HEK293 (cell line): ENCODE measurements at regions not wholly inside any gene's neighbourhood (a gene's known extent, or its start where the extent isn't known, plus 50 kb on each side); places are given as distances from the start of the nearest gene placed in this dataset.
A peak's percentile ranks its signal among the peaks of the same experiment; 100 is the strongest.

ENCODE experiments used
- GLIS1 ChIP-seq: fragments of 450-650 bp; formaldehyde crosslinking; IDR thresholded peaks from 2 replicates; pipeline ENCODE4 v1.5.1; 2016; ENCODE audit warnings: missing biosample characterization, missing genetic modification characterization
- PRDM1 ChIP-seq: fragments of 450-650 bp; formaldehyde crosslinking; IDR thresholded peaks from 2 replicates; pipeline ENCODE4; 2016; ENCODE audit warnings: missing biosample characterization, missing genetic modification characterization
- REPIN1 ChIP-seq: fragments of 450-650 bp; formaldehyde crosslinking; IDR thresholded peaks from 2 replicates; pipeline ENCODE4 v1.5.1; 2017; ENCODE audit warnings: missing biosample characterization, missing genetic modification characterization, low read depth
- SP7 ChIP-seq: fragments of 450-650 bp; formaldehyde crosslinking; IDR thresholded peaks from 2 replicates; pipeline ENCODE4 v1.5.1; 2016; ENCODE audit warnings: missing biosample characterization, missing genetic modification characterization
- WT1 ChIP-seq: fragments of 450-650 bp; formaldehyde crosslinking; IDR thresholded peaks from 2 replicates; pipeline ENCODE4 v1.5.1; 2016; ENCODE audit warnings: missing biosample characterization, missing genetic modification characterization
- ZBTB11 ChIP-seq: fragments of 450-650 bp; formaldehyde crosslinking; conservative IDR thresholded peaks from 2 replicates; pipeline ENCODE4 v1.5.1; 2016; ENCODE audit warnings: low read depth, missing biosample characterization, missing genetic modification characterization
- ZBTB48 ChIP-seq: fragments of 450-650 bp; formaldehyde crosslinking; IDR thresholded peaks from 2 replicates; pipeline ENCODE4 v1.5.1; 2016; ENCODE audit warnings: missing biosample characterization, missing genetic modification characterization
- ZFP3 ChIP-seq: fragments of 450-650 bp; formaldehyde crosslinking; IDR thresholded peaks from 2 replicates; pipeline ENCODE4 v1.5.1; 2016; ENCODE audit warnings: low read depth, missing biosample characterization, missing genetic modification characterization
- ZIC2 ChIP-seq: fragments of 450-650 bp; formaldehyde crosslinking; IDR thresholded peaks from 2 replicates; pipeline ENCODE4 v1.5.1; 2016; ENCODE audit warnings: missing biosample characterization, missing genetic modification characterization
- ZNF10 ChIP-seq: fragments of 450-650 bp; formaldehyde crosslinking; IDR thresholded peaks from 2 replicates; pipeline ENCODE4 v1.5.1; 2017; ENCODE audit warnings: missing biosample characterization, missing genetic modification characterization
- ZNF175 ChIP-seq: fragments of 450-650 bp; formaldehyde crosslinking; IDR thresholded peaks from 2 replicates; pipeline ENCODE4 v1.5.1; 2016; ENCODE audit warnings: missing biosample characterization, missing genetic modification characterization
- ZNF24 ChIP-seq: fragments of 450-650 bp; formaldehyde crosslinking; IDR thresholded peaks from 2 replicates; pipeline ENCODE4 v1.5.1; 2016; ENCODE audit warnings: missing biosample characterization, missing genetic modification characterization
- ZNF26 ChIP-seq: fragments of 450-650 bp; formaldehyde crosslinking; IDR thresholded peaks from 2 replicates; pipeline ENCODE4 v1.5.1; 2016; ENCODE audit warnings: missing biosample characterization, missing genetic modification characterization
- ZNF280C ChIP-seq: fragments of 450-650 bp; formaldehyde crosslinking; IDR thresholded peaks from 2 replicates; pipeline ENCODE4 v1.5.1; 2016; ENCODE audit warnings: missing biosample characterization, missing genetic modification characterization
- ZNF362 ChIP-seq: fragments of 450-650 bp; formaldehyde crosslinking; IDR thresholded peaks from 2 replicates; pipeline ENCODE4 v1.5.1; 2016; ENCODE audit warnings: missing biosample characterization, missing genetic modification characterization
- ZNF394 ChIP-seq: fragments of 450-650 bp; formaldehyde crosslinking; IDR thresholded peaks from 2 replicates; pipeline ENCODE4 v1.5.1; 2016; ENCODE audit warnings: missing biosample characterization, missing genetic modification characterization, mild to moderate bottlenecking, moderate library complexity, borderline replicate concordance
- ZNF449 ChIP-seq: fragments of 450-650 bp; formaldehyde crosslinking; IDR thresholded peaks from 2 replicates; pipeline ENCODE4 v1.5.1; 2017; ENCODE audit warnings: missing biosample characterization, mild to moderate bottlenecking, missing genetic modification characterization, moderate library complexity
- ZNF530 ChIP-seq: fragments of 450-650 bp; formaldehyde crosslinking; IDR thresholded peaks from 2 replicates; pipeline ENCODE4 v1.5.1; 2016; ENCODE audit warnings: low read depth, missing biosample characterization, missing genetic modification characterization
- ZNF560 ChIP-seq: fragments of 450-650 bp; formaldehyde crosslinking; IDR thresholded peaks from 2 replicates; pipeline ENCODE4 v1.5.1; 2017; ENCODE audit warnings: missing biosample characterization, missing genetic modification characterization, borderline replicate concordance
- ZNF580 ChIP-seq: fragments of 450-650 bp; formaldehyde crosslinking; IDR thresholded peaks from 2 replicates; pipeline ENCODE4 v1.5.1; 2016; ENCODE audit warnings: missing biosample characterization, missing genetic modification characterization
- ZNF654 ChIP-seq: fragments of 450-650 bp; formaldehyde crosslinking; IDR thresholded peaks from 2 replicates; pipeline ENCODE4 v1.5.1; 2016; ENCODE audit warnings: low read depth, missing biosample characterization, missing genetic modification characterization
- ZNF660 ChIP-seq: fragments of 450-650 bp; IDR thresholded peaks from 2 replicates; pipeline ENCODE4 v1.5.1; 2018; ENCODE audit warnings: missing biosample characterization, mild to moderate bottlenecking, missing genetic modification characterization
- ZNF701 ChIP-seq: fragments of 450-650 bp; formaldehyde crosslinking; IDR thresholded peaks from 2 replicates; pipeline ENCODE4 v1.5.1; 2016; ENCODE audit warnings: missing biosample characterization, missing genetic modification characterization
- ZNF704 ChIP-seq: fragments of 450-650 bp; formaldehyde crosslinking; IDR thresholded peaks from 2 replicates; pipeline ENCODE4 v1.5.1; 2016; ENCODE audit warnings: missing biosample characterization, missing genetic modification characterization
- ZNF768 ChIP-seq: fragments of 450-650 bp; formaldehyde crosslinking; IDR thresholded peaks from 2 replicates; pipeline ENCODE4 v1.5.1; 2018; ENCODE audit warnings: missing biosample characterization, mild to moderate bottlenecking, missing genetic modification characterization
- ZNF777 ChIP-seq: fragments of 450-650 bp; formaldehyde crosslinking; IDR thresholded peaks from 2 replicates; pipeline ENCODE4 v1.5.1; 2017; ENCODE audit warnings: missing biosample characterization, missing genetic modification characterization, borderline replicate concordance
- ZSCAN18 ChIP-seq: fragments of 450-650 bp; formaldehyde crosslinking; IDR thresholded peaks from 2 replicates; pipeline ENCODE4 v1.5.1; 2016; ENCODE audit warnings: missing biosample characterization, missing genetic modification characterization
- ZSCAN23 ChIP-seq: fragments of 450-650 bp; formaldehyde crosslinking; IDR thresholded peaks from 2 replicates; pipeline ENCODE4 v1.5.1; 2016; ENCODE audit warnings: missing biosample characterization, missing genetic modification characterization

GRCh38 chr6:132964868-132965382 is 150.6 kb downstream of the RPS12 start (continued):
- no peak for TF ChIP-seq ZNF660 (tag by site-specific recombination)
- no peak for TF ChIP-seq ZNF701 (tag by site-specific recombination)
- TF ChIP-seq ZNF280C (tag by site-specific recombination), result no peak
- TF ChIP-seq ZBTB11 (tag by site-specific recombination), result no peak
- TF ChIP-seq ZNF530, result no peak
- peak; percentile 18; the same call in 1 of the 2 replicates for TF ChIP-seq ZNF24 (tag by site-specific recombination)
- TF ChIP-seq GLIS1 (tag by site-specific recombination), result peak; percentile 18; the same call in 1 of the 2 replicates
- TF ChIP-seq PRDM1 (tag by site-specific recombination), result peak; percentile 10; the same call in 1 of the 2 replicates
- no peak for TF ChIP-seq ZNF394 (tag by site-specific recombination)
- no peak for TF ChIP-seq ZSCAN18 (tag by site-specific recombination)
- no peak for TF ChIP-seq ZNF560
- peak; percentile 9; the same call in 1 of the 2 replicates for TF ChIP-seq ZNF654
- no peak for TF ChIP-seq ZNF26 (tag by site-specific recombination)
- TF ChIP-seq ZNF704 (tag by site-specific recombination), result no peak
- no peak for TF ChIP-seq ZNF777 (tag by site-specific recombination)
- TF ChIP-seq ZIC2, result no peak
- no peak for TF ChIP-seq SP7
- no peak for TF ChIP-seq ZNF175 (tag by site-specific recombination)
- TF ChIP-seq ZBTB48, result no peak
- TF ChIP-seq ZNF362 (tag by site-specific recombination), result peak; percentile 44; the same call in 1 of the 2 replicates
- 0 out of 2 replicates have a peak, but pooled peaks have one; percentile 17 for TF ChIP-seq ZNF580
- TF ChIP-seq REPIN1 (tag by site-specific recombination), result no peak
- TF ChIP-seq ZNF10 (tag by site-specific recombination), result no peak
- no peak for TF ChIP-seq ZSCAN23 (tag by site-specific recombination)
- no peak for TF ChIP-seq ZFP3 (tag by site-specific recombination)
- TF ChIP-seq ZNF449 (tag by site-specific recombination), result no peak
- TF ChIP-seq WT1 (tag by site-specific recombination), result peak; percentile 76
- no peak for TF ChIP-seq ZNF768 (tag by site-specific recombination)
